ENCODE measurements at regions not wholly inside any gene's neighbourhood (a gene's known extent, or its start where the extent isn't known, plus 50 kb on each side); places are given as distances from the start of the nearest gene placed in this dataset.

DNA sequence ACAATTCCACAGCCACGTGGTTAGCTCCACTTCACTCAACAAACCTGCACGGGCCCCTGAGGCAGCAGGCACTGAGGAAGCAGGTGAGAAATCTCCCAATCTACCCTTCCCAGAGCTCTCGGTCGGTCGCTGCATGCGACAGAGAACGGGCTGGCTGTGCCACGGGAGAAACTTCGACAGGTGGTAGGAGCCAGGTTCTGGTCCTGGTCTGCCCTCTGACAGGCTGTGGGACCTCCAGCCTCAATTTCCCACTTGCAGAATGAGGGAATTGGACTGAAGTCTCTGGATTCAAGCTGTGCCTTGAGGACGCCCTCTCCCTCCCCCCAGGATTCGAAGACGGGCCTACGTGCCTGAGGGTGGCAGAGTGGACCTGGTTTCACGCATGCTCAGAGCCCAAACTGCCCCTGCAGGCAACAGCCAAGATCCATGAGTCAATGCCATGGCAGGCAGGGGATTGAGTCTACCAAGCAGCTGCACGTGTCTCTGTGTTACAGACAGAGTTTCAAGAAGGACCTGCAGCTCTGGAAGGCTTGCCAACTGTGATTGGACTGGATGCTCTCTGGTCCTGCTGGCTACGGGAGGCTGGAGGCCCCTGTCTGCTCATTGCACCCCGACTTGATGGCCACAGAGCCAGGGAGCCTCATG lies 215.0 kb downstream of the USP6NL start:
- H3K4me3 ChIP-seq (ENCODE audit: low read depth, low read length): no peak overlapping the region

DNA sequence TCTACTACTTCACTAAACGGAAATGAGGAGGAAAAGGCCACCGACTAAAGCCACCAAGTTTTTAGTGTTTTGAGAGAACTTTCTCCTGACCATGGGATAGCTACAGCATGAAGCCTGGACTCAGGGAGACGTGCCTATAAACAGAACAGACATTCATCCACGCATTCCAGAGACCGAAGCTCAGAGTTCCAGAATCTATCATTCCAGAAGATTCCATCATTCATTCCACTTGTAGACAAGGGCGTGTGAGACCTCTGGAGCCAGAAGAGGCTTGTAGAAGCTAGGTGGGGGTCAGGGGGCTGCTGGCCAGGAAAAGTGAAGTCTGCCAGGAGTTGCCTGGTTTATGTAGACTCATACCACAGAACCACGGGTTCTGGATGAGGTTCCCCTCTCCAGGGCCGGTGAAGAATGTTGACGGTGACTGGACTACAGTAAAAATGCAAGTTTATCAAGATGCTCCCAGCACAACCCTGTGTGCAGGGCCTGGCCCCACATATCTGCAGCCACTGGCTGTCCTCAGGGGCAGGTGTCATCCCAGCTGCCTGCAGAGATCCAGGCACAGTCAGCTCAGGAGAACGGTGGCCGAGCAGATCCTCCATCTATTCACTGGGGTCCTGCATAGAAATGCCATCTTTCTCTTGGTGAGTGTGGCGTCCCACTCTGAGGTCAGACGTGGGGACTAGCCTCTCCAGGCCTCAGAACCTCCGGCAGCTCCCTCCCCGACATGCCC lies 215.7 kb downstream of the USP6NL start:
- no peak for DNase-seq (ENCODE audit: low read depth)
- no peak overlapping the region for H3K4me3 ChIP-seq (ENCODE audit: low read depth, low read length)
- TF ChIP-seq, protein P1, sequence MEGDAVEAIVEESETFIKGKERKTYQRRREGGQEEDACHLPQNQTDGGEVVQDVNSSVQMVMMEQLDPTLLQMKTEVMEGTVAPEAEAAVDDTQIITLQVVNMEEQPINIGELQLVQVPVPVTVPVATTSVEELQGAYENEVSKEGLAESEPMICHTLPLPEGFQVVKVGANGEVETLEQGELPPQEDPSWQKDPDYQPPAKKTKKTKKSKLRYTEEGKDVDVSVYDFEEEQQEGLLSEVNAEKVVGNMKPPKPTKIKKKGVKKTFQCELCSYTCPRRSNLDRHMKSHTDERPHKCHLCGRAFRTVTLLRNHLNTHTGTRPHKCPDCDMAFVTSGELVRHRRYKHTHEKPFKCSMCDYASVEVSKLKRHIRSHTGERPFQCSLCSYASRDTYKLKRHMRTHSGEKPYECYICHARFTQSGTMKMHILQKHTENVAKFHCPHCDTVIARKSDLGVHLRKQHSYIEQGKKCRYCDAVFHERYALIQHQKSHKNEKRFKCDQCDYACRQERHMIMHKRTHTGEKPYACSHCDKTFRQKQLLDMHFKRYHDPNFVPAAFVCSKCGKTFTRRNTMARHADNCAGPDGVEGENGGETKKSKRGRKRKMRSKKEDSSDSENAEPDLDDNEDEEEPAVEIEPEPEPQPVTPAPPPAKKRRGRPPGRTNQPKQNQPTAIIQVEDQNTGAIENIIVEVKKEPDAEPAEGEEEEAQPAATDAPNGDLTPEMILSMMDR (IDR thresholded peaks at IDR 0.05; ENCODE audit: insufficient read depth, low read length): no peak

More for the DNA sequence above, 215.0 kb downstream of the USP6NL start:
- DNase-seq (ENCODE audit: low read depth): no peak
- TF ChIP-seq, protein P1 (IDR thresholded peaks at IDR 0.05; ENCODE audit: insufficient read depth, low read length): no peak

DNA sequence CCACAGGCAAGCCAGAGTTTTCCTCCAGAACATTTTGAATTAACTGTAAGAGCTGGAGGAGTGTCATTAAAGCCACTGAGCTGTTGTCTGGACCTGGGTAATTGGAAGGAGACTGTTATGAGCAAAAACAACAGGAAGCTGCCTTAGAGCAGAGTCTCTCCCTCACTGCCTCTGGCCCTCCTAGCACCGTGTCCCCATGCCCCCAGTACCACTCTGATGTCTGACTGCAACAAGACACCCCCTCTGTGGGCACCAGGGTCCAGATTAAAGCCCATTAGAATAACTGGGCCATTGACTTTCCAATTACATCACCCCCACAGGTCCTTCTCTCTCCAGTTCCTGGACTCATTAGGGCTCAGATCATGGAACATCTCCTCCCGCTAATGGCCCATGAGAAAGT lies 216.3 kb downstream of the USP6NL start:
- DNase-seq (ENCODE audit: low read depth): no peak
- TF ChIP-seq, protein P1 (IDR thresholded peaks at IDR 0.05; ENCODE audit: insufficient read depth, low read length): no peak
- H3K4me3 ChIP-seq (ENCODE audit: low read depth, low read length): no peak overlapping the region

DNA sequence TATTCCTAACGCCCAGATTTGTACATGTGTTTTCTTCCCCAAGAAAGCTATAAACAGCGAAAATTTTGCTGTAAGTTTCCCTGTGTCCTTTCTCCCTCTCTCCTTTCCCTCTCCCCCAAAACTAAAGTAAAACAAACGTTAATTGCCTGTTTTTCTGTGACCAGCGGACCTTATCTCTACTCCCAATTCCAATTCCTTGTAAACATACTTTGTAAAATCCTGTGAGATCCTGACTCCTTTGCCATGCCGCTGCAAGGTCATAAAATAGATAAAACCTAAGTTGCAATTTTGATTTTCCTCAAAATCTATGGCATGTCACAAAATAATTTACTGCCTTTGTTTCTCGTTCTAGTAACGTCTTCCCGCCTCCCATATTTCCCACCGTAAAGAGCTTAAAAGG lies 217.6 kb downstream of the USP6NL start:
- no peak overlapping the region for H3K4me3 ChIP-seq (ENCODE audit: low read depth, low read length)
- TF ChIP-seq, protein P1 (IDR thresholded peaks at IDR 0.05; ENCODE audit: insufficient read depth, low read length): no peak
- DNase-seq (ENCODE audit: low read depth): no peak

DNA sequence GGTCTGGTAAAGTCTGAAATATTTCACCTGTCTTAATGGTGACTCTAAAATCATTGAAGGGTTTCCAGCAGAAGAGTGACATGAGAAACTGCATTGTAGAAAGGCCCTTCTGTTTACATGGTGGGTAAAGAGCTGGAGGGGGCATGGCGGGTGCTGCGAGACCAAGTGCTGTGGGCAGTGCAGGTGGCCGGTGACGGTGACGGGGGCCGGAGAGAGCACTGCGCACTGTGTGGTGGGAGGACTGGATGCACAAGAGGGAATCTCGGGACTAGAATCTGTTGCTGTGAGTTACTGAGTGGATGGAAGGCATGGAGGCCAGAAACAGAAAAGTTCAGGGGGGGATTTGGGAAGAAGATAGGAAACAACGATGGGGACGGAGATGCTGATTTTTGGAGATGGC lies 218.7 kb downstream of the USP6NL start:
- no peak overlapping the region for H3K4me3 ChIP-seq (ENCODE audit: low read depth, low read length)
- DNase-seq (ENCODE audit: low read depth): no peak
- TF ChIP-seq, protein P1 (IDR thresholded peaks at IDR 0.05; ENCODE audit: insufficient read depth, low read length): no peak

DNA sequence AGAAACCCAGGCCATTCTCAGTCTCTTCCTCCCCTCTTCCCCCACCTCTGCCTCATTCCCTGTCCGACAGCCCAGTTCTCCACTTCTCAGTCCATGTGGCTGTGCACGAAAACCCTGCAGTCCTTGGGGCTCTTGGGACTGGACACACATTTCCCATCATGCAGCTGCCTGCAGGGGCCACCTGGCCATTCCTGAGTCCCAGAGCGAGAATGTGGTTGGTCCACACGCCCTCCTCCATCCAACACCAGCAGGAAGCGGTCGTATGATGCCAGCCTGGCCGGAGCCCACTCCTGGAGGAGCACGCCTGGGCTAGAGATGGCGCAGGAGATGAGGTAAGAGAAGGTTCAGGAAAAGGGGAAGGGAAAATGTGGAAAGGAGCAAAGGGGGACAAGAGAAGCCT lies 222.5 kb downstream of the USP6NL start:
- no peak overlapping the region for H3K4me3 ChIP-seq (ENCODE audit: low read depth, low read length)
- TF ChIP-seq, protein P1 (IDR thresholded peaks at IDR 0.05; ENCODE audit: insufficient read depth, low read length): no peak

More for the DNA sequence above, 222.5 kb downstream of the USP6NL start:
- no peak for DNase-seq (ENCODE audit: low read depth)

Data from fibroblast of the aortic adventitia (primary cell).